ENCODE measurements at regions not wholly inside any gene's neighbourhood (a gene's known extent, or its start where the extent isn't known, plus 50 kb on each side); places are given as distances from the start of the nearest gene placed in this dataset.

- no peak for DNase-seq (ENCODE audit: insufficient read length, low spot score)
- FAIRE-seq, result no peak
- TF ChIP-seq CTCF (IDR thresholded peaks at IDR 0.05; ENCODE audit: insufficient read depth, missing control alignments), result no peak
Observed at GRCh38 chr7:52669031-52669430, 366.4 kb upstream of the POM121L12 start.

GRCh38 chr7:52668435-52668834 is 367.0 kb upstream of the POM121L12 start:
- no peak for TF ChIP-seq CTCF (IDR thresholded peaks at IDR 0.05; ENCODE audit: insufficient read depth, missing control alignments)
- DNase-seq (ENCODE audit: insufficient read length, low spot score), result no peak
- no peak for FAIRE-seq

- DNase-seq (ENCODE audit: insufficient read length, low spot score) (no peak), FAIRE-seq (no peak)
- no peak for TF ChIP-seq CTCF (IDR thresholded peaks at IDR 0.05; ENCODE audit: insufficient read depth, missing control alignments)
Observed at GRCh38 chr7:52659178-52659577, 376.3 kb upstream of the POM121L12 start.

GRCh38 chr7:52656098-52656497 is 379.3 kb upstream of the POM121L12 start:
- DNase-seq (ENCODE audit: insufficient read length, low spot score) (no peak), FAIRE-seq (peak; percentile 38)
- TF ChIP-seq CTCF (IDR thresholded peaks at IDR 0.05; ENCODE audit: insufficient read depth, missing control alignments), result no peak

- DNase-seq (ENCODE audit: insufficient read length, low spot score), result no peak
- TF ChIP-seq CTCF (IDR thresholded peaks at IDR 0.05; ENCODE audit: insufficient read depth, missing control alignments), result no peak
- no peak for FAIRE-seq
Observed at GRCh38 chr7:52652621-52653020, 382.8 kb upstream of the POM121L12 start.

- DNase-seq (ENCODE audit: insufficient read length, low spot score) (no peak), FAIRE-seq (no peak)
- no peak for TF ChIP-seq CTCF (IDR thresholded peaks at IDR 0.05; ENCODE audit: insufficient read depth, missing control alignments)
Observed at GRCh38 chr7:52648872-52649271, 386.6 kb upstream of the POM121L12 start.

GRCh38 chr7:52647046-52647445 is 388.4 kb upstream of the POM121L12 start:
- no peak for DNase-seq (ENCODE audit: insufficient read length, low spot score)
- no peak for FAIRE-seq

More at GRCh38 chr7:52647046-52647445, 388.4 kb upstream of the POM121L12 start:
- no peak for TF ChIP-seq CTCF (IDR thresholded peaks at IDR 0.05; ENCODE audit: insufficient read depth, missing control alignments)

All from D721Med (cell line).